OCI-M2 (cell line): ENCODE measurements at regions not wholly inside any gene's neighbourhood (a gene's known extent, or its start where the extent isn't known, plus 50 kb on each side); places are given as distances from the start of the nearest gene placed in this dataset.

Experiments used
- DNase-seq: peaks from one replicate; lab custom pipeline; 2025; ENCODE audit not compliant: unreplicated experiment; lab: John Stamatoyannopoulos, UW

- no peak for DNase-seq
These were observed 52.9 kb upstream of the SLC28A3 start for GRCh38 chr9:84393266-84393950.

- no peak for DNase-seq
These were observed 53.5 kb upstream of the SLC28A3 start for GRCh38 chr9:84394036-84394435.

GRCh38 chr9:84397151-84397728 is 56.7 kb upstream of the SLC28A3 start:
- DNase-seq: peak; percentile 57

GRCh38 chr9:84397822-84398221 is 57.3 kb upstream of the SLC28A3 start:
- DNase-seq: no peak

- DNase-seq: no peak
These were observed 62.0 kb upstream of the SLC28A3 start for GRCh38 chr9:84402517-84402916.

DNA sequence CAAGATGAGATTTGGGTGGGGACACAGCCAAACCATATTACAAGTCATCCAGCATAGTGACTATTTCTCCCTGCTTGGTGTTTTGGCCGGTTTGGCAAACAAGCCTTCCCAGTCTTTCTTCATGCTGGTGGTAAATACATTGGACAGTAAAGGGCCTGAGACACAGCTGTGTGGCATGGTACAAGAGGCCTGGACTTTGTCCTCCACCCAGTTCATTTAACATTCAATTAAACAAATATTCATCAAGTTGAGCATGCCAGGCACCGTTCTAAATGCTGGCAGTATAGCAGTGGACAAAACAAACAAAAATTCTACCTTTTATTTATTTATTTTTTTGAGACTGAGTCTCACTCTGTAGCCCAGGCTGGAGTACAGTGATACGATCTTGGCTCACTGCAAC is 62.7 kb upstream of the SLC28A3 start:
- no peak for DNase-seq

DNA sequence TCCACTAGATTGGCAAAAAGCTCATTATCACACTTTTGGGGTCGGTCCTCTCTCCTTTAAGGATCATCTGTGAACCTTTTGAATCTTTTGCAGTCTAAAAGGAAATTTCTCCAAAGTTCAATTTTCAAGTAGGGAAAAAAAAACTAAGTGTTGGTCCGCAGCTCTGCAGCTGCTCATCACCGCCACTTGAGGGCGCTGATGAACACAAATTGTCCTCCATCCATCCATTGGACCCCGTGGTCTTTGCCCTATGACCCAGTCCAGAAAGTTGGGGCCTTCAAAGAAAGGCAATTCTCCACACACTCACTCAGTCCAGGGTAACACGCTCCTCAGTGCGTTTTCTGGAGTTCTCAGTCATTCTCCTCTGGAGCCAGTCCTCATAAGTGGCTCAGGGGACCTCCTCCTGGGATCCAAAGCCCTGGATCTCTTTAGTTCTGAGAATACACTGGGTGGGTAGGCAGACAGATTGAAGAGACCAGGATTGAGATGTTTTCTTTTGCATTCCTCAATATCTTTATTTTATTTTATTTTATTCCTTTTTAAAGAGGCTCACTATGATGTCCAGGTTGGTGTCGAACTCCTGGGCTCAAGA is 63.6 kb upstream of the SLC28A3 start:
- DNase-seq: no peak

- DNase-seq: no peak
These were observed 65.1 kb upstream of the SLC28A3 start for GRCh38 chr9:84405667-84406066.

DNA sequence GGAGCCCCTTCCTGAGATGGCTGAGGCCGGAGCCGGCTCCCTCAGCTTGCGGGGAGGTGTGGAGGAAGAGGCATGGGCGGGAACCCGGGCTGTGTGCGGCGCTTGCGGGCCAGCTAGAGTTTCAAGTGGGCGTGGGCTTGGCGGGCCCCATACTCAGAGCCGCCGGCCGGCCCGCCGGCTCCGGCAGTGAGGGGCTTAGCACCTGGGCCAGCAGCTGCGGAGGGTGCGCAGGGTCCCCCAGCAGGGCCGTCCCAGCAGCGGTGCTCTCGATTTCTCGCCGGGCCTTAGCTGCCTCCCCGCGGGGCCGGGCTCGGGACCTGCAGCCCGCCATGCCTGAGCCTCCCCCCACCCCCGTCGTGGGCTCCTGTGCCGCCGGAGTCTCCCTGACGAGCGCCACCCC is 67.9 kb upstream of the SLC28A3 start:
- DNase-seq: no peak

GRCh38 chr9:84411683-84412267 is 71.2 kb upstream of the SLC28A3 start:
- DNase-seq: no peak

DNA sequence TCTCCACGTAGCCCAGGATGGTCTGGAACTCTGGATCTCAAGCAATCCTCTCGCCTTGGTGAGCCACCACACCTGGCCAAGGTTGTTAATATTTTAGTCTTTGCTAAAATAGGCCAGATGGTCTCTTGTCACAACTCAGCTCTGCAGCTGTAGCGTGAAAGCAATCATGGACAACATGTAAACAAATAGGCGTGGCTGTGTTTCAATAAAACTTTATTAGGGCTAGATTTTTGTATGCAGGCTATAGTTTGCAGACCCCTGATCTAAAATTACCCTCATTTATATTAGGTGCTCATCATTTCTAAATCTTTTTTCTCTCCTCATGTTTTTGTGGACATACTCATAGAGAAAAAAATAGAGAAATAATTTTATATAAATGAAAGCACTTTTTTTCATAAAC is 72.1 kb upstream of the SLC28A3 start:
- DNase-seq: no peak

DNA sequence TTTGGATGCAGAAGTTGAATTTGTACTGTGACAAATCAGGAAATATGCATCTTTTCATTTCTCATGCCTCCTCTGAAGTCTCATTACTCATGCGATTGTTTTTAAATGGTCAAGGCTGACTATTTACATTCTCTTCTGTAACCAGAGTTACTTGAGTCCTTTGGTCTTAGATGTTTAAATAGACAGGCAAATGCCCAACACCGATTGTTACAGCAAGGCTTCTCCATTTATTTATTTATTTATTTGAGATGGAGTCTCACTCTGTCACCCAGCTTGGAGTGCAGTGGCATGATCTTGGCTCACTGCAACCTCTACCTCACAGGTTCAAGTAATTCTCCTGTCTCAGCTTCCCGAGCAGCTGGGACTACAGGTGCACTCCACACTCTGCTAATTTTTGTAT is 72.7 kb upstream of the SLC28A3 start:
- DNase-seq: no peak

DNA sequence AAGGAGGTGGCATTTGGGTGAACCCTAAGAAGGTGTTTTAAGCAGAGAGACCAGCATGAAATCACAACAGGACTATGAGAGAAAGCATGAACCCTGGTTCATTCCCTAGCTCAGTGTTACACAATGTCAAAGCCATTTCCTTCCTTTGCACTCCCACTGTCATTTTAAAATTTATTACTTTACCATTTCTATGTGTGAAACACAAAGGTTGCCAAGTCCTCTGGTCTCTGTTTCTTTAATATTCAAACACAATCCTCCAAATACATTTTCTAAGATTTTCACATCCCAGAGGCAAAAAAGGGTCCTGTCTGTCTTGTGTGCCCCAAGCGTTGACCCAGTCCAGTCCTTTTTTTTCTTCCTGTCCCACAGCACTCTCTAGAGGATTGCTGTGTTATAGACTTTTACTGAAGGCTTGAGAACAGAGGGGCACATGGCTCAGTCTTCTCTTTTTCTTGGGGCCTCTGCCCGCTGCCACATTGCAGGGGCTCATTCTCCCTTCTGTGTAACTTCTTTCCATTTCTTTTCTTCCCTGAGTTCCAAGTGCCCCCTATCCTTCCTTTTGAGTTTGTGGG is 78.6 kb upstream of the SLC28A3 start:
- no peak for DNase-seq

GRCh38 chr9:84424931-84425330 is 84.4 kb upstream of the SLC28A3 start:
- no peak for DNase-seq

DNA sequence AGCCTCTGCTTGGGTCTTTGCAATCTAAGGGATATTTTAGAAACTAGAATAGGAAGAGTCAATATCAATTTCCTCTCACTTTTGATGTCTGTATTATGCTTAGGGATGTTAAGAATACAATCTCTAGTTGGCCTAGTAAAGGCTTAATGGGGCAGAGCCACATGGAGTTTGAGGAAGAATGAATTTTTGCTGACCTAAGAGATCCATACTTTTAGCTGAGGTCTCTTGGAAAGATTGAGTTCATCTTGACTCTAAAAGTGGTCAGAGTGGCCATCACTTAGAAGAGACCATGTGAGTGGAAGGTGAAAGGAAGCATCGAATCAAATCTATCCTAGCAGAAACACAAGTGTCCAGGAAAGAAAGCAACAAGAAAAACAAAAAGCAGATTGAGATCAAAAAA is 92.2 kb upstream of the SLC28A3 start:
- no peak for DNase-seq

DNA sequence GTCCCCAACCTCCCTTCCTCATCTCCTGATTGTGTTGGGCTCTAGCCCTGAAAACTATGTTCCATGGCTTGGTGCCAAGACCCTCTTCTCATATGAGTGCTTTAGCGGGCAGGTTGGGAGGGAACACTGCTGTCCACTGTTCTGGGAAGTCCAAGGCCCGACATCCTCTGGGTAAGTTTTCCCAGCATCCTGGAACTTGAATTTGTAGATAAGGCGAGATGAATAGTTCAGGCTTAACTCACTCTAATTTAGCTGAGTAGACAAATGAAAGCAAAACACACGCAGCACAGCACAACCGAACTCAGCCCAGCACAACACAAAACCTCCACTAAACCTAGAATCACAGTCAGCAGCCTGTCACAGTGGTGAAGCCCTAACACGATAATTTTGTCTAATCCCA is 95.3 kb upstream of the SLC28A3 start:
- no peak for DNase-seq

- no peak for DNase-seq
These were observed 96.0 kb upstream of the SLC28A3 start for GRCh38 chr9:84436386-84437109.

DNA sequence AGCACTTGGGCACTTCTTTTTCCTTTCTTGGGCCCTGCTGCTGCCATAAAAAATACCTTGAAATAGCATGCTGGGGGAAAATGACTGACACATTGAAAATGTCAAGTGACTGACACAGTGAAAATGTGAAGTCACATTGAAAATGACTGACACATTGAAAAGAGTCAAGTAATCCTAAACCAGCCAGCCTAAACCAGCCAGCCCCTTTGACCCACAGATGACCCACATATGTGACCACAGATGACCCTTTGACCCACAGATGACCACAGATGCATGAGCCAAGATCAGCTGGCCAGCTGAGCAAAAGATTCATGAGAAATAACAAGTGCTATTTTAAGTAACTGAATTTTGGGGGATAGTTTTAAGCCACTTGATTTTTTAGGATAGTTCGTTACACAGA is 97.8 kb upstream of the SLC28A3 start:
- DNase-seq: no peak

DNA sequence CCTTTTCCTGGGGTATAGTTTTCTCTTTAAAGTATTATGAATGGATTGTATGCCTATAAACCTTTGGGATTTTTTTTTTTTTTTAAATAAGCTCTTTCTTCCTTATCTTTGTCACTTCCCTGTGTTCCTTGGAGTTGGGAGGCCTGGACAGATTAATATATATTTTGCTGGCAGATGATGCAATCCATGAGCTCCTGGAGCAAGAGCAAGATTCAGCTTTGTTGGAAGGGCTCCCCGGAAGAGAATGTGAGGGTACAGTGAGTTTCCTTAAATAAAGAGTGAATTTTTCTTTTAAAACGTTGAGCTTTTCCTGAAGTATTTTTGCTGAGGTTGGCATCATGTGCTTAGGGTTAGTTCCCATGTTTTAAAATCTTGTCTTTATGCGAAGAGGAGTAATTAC is 98.7 kb upstream of the SLC28A3 start:
- no peak for DNase-seq

DNA sequence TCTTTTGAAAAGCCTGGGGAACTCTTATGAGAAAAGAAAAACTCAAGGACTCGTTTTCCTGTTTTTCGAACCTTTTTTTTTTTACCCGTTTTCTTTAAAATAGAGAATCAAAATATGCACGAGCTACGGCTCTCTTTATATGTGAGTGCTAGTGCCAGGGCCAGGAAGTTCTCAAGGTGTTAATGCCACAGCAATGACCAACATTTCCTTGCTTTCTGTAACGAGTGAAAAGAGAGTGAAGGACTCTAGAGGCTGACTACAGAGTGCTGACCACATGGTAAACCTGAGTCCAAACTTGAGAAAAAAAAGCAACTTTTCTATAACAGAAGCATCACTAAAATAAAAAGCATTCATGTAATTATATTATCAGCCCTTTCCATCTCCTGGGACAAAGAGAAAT is 102.2 kb upstream of the SLC28A3 start:
- no peak for DNase-seq

GRCh38 chr9:84445737-84446136 is 105.2 kb upstream of the SLC28A3 start:
- no peak for DNase-seq
